ENCODE measurements at regions not wholly inside any gene's neighbourhood (a gene's known extent, or its start where the extent isn't known, plus 50 kb on each side); places are given as distances from the start of the nearest gene placed in this dataset.
"Not testable (repeated sequence)": the region's sequence is repeated elsewhere in the genome, so short reads cannot be mapped to it uniquely, and the experiment has no call there.

DNA sequence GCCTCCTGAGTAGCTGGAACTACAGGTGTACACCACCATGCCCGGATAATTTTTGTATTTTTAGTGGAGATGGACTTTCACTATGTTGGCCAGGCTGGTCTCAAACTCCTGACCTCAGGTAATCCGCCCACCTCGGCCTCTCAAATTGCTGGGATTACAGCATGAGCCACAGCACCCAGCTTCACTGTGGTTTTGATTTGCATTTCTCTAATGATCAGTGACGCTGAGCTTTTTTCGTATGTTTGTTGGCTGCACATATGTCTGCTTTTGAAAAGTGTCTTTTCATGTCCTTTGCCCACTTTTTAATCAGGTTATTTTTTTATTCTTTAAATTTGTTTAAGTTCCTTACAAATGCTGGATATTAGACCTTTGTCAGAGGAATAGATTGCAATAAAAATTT is 696.0 kb downstream of the ZBBX start:
- TF ChIP-seq CTCF (IDR thresholded peaks at IDR 0.05; ENCODE audit: low read depth, low read length, poor library complexity, severe bottlenecking); EZH2phosphoT487 (IDR thresholded peaks at IDR 0.05; ENCODE audit: borderline replicate concordance, low read length): not testable (repeated sequence)
